NCI-H2227 (cell line): ENCODE measurements at regions not wholly inside any gene's neighbourhood (a gene's known extent, or its start where the extent isn't known, plus 50 kb on each side); places are given as distances from the start of the nearest gene placed in this dataset.
A peak's percentile ranks its signal among the peaks of the same experiment; 100 is the strongest.
"Not testable (repeated sequence)": the region's sequence is repeated elsewhere in the genome, so short reads cannot be mapped to it uniquely, and the experiment has no call there.

Experiments used
- DNase-seq: peaks from one replicate; lab custom pipeline; 2025; ENCODE audit not compliant: unreplicated experiment; lab: John Stamatoyannopoulos, UW

DNA sequence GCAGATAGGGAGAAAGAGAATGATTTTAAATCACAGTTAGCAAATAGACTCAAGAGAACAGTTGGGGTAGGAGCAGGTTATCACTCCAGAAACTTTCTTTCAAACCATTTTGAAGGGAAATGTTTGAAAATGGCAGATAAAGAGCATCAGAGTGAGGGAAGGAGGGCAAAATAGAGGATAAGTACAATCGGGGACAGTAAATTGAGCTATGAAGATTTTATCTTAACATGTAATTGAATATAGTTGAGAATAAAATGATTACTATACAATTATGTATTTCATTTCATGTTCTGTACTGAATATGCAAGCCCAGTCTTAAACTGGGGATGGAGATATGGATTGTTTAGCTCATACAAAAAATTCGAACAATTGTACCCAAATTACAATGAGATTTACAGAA lies 54.0 kb downstream of the MAP10 start:
- no peak for DNase-seq

- no peak for DNase-seq
These were observed 55.9 kb downstream of the MAP10 start for GRCh38 chr1:232861107-232861506.

GRCh38 chr1:232863544-232864275 lies 58.5 kb downstream of the MAP10 start:
- DNase-seq: no peak

- DNase-seq: no peak
These were observed 60.1 kb downstream of the MAP10 start for GRCh38 chr1:232865102-232865931.

DNA sequence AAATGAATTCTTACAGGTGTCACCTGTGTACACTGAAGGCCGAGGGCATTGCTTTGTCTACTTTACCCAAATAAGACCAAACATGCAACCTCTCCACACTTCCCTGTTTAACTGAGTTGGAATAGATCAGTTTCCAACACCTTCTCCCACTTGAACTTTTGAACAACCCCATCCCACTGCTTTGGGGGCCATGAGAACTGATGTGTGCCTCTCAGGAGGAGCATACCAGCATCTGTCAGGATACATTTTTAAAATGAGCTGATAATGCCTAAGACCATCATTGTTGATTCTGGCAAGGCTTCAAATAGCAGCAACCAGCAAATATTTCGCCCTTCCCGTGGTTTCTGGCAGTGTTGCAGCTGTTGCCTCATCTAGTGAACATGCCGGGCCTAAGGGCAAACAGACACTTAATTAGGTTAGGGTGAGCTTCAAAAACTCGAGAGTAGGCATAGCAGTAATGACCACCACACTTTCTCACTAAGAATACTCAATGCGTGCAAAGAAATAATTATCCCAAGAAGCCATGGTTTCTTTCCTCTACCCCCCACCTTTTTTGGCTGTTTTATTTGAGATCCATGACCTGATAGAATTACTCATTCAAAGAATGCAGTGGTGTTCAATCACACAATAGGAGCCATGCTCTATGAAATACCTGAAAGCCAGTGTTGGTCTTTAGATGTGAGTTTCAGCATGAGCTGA lies 63.7 kb downstream of the MAP10 start:
- DNase-seq: no peak

- DNase-seq: not testable (repeated sequence)
These were observed 66.2 kb downstream of the MAP10 start for GRCh38 chr1:232871291-232871969.

DNA sequence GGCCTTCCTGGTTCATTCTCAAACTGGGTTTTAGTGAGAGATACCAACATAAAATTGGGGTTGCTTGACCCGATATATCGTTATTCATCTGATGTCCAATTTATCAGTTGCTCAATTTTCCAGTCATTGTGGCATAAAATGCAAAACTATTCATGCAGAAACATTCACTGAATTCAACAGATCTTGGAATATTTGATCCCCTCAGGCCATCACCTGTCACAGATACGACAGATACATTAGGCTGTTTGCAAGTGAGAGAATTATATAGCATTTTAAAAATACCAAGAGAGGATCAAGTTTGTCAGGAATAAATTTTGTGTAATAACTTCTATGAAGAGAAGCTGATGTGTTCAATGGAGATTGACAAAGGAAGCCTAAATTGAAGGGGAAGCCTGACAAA lies 67.1 kb downstream of the MAP10 start:
- no peak for DNase-seq

- DNase-seq: no peak
These were observed 67.5 kb downstream of the MAP10 start for GRCh38 chr1:232872738-232873137.

DNA sequence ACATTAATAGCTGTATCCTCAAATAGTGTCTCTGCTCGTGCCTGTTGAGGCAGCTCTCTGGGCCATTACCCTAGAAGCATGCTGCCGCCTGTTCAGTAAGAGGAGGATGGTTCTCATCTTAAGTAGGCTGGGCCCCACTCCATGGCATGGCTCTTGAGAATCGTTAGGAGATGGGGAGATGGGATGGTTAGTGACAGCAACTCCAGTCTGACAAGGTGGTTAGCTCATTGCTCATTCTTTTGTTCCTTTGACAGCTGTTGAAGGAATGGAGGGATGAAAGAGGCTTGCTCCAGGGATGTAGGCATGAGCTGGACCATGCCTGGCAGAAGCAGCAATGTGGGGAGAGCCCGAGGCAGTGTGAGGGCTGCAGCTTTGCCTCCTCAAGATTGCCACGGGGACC lies 68.2 kb downstream of the MAP10 start:
- DNase-seq: peak; percentile 8

DNA sequence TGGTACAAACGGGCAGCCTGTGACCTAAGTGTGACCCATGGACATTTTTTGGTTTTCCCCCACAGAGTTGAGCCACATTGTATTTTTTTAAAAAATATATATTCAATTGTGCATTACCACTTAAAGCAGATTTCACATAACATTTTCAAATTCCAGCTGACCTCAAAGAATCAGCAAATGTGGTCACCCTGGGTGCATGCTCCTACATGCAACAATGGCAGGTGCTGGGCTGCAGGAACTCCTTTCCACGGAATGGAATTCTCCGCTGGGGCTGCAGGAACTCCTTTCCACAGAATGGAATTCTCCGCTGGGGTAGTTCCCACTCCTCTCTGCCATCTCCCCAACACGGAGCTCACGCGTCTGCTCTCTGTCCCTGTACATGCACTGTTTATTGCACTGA lies 68.7 kb downstream of the MAP10 start:
- DNase-seq: no peak

DNA sequence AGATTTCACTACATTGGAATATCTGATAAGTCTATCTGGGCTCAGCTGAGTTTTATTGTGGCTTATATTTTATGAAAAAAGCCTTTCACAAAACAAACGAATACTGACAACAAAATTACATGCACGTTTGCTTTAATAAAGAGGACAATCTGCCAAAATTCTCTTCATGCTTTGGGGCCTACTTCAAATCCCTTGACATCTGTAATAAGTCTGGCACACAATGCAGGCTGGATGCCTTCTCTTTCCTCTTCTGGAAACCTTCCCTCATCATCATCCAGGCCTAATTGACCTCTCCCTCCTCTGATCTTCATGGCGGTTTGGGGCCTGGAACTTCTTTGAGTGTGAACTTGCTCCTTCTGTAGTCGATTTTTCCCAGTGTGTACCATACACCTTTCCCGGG lies 70.3 kb downstream of the MAP10 start:
- no peak for DNase-seq

GRCh38 chr1:232876506-232877364 lies 71.5 kb downstream of the MAP10 start:
- DNase-seq: no peak

DNA sequence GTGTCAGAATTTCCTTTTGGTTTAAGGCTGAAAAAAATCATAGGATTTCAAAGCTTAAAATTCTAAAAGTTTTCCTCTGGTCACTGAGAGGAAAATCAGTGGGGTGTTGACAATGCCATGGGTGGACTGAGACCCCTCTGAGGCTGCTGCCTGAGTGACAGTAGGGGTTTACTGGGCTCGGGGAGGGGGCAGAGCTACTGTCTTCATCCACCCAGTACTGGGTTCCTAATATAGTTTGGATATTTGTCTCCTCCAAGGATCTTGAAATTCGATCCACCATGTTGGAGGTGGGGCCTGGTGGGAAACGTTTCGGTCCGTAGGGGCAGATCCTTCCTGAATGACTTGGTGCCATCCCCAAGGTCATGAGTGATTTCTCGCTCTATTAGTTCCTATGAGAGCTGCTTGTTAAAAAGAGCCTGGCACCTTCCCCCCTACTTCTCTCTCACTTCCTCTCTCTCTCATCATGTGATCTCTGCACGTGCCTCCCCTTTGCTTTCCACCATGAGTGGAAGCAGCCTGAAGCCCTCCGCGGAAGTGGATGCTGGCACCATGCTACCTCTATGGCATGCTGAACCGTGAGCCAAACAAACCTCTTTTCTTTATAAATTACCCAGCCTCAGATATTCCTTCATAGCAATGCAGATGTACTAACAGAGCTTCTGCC lies 72.3 kb downstream of the MAP10 start:
- DNase-seq: no peak

DNA sequence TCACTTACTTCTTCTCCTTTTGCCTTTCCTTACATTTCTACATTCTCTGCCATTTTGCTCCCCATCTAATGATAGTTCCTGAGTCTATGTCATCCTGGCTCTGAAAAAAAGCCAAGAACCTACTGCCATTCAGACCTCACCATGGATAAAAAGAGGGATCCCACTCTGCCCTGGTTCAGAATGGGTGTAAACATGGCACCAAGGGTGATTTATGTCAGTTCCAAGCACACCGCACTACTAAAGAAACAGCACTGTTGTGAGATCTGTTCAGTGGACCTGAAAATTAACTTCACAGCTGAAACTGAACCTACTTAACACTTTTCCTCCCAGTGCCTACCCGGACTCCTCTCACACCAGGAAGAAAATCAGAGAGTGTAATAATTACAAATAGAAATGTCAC lies 72.3 kb upstream of the NTPCR start:
- no peak for DNase-seq

- no peak for DNase-seq
These were observed 70.1 kb upstream of the NTPCR start for GRCh38 chr1:232880354-232880753.

GRCh38 chr1:232883992-232884661 lies 66.3 kb upstream of the NTPCR start:
- DNase-seq: no peak

DNA sequence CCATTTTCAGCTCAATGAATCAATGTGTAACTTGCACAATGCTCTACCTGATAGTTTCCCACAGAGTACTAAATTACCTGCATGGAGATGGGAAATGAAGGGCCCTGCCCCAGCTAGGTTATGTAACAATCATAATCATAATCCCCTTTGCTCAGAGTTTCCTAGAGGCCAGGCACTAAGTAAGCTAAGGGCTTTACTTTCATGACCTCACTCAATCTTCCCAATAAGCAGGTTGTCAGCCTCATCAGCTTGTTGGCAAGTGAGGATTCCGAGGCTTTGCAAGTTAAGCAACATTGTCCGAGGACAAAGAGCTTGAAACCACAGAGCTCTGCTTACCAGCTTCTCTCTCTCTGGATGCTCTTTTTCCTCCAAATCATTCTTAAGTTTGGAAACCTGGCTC lies 64.1 kb upstream of the NTPCR start:
- DNase-seq: no peak

DNA sequence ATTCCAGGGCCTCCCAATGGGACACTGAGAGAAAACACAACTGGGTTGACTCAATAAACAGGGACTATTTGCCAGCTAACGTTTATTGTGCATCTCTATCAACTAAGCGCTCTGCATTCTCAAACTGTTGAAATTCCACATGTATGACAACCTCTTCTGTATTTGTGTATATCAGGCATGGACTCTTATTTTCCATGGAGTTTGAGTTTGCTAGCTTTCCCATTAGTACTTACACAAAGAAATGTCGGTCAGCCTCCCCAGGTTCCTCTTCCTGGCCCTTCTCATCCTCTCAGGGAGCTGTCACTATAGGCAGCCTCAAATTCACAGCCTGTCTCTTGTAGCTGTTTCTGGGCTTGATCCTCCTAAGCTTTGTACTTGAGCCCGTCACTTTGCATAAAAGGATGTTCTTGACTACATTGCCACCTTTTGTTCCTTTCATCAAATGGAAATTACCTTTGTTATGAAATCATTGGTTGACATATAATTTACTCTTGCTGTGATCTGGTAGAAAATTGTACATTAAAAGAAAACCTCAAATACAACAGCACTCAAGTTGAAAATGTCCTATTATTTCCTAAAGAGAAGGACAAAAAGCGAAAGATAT lies 60.0 kb upstream of the NTPCR start:
- DNase-seq: peak; percentile 44

- no peak for DNase-seq
These were observed 59.3 kb upstream of the NTPCR start for GRCh38 chr1:232891071-232891470.
